ENCODE measurements at regions not wholly inside any gene's neighbourhood (a gene's known extent, or its start where the extent isn't known, plus 50 kb on each side); places are given as distances from the start of the nearest gene placed in this dataset.

- H3K4me3 ChIP-seq (ENCODE audit: low read depth in 2 of 2, low read length in 1 of 2) = no peak overlapping the region
- H3K79me2 ChIP-seq (ENCODE audit: insufficient read depth) = no peaks in the 10 kb centered on the region
- no peak for DNase-seq
- H3K4me1 ChIP-seq (ENCODE audit: control insufficient read depth in 1 of 2, insufficient read depth in 2 of 2, low read depth in 1 of 2, low read length in 1 of 2) = no peaks in the 10 kb centered on the region
- ChIA-PET CTCF (interaction anchor here (0.7 to 1.5 kb wide), 2 partner anchors 10 to 395 kb away, joined by 3 to 5 read pairs; no protein-coding TSS in a partner anchor), POLR2A (no interaction called here)
- 0 out of 2 replicates have a peak, but pooled peaks have one; percentile 14 for TF ChIP-seq FOSL2 (IDR thresholded peaks at IDR 0.05; ENCODE audit: borderline replicate concordance, low read depth)
- TF ChIP-seq RXRA (IDR thresholded peaks at IDR 0.05; ENCODE audit: borderline replicate concordance, low read depth) = no peak
- H3K9ac ChIP-seq = no peak overlapping the region
- no peak overlapping the region for H3K4me2 ChIP-seq
- H3F3A ChIP-seq (replicated peaks; ENCODE audit: insufficient read depth) = no peaks in the 10 kb centered on the region
- 6% methylated on average over 2 of the region's 2 CpGs for WGBS (ENCODE audit: low lambda C conversion rate)
- no peaks in the 10 kb centered on the region for H3K9me3 ChIP-seq
- H4K20me1 ChIP-seq (ENCODE audit: insufficient read depth) = no peaks in the 10 kb centered on the region
- H3K36me3 ChIP-seq (replicated peaks in 1 of 2; ENCODE audit: control insufficient read depth in 1 of 2, insufficient read depth in 2 of 2, low read length in 1 of 2) = no peaks in the 10 kb centered on the region
- H3K27ac ChIP-seq (ENCODE audit: low read depth in 2 of 2, low read length in 1 of 2) = no peak overlapping the region
- H2AFZ ChIP-seq (ENCODE audit: low read depth) = no peak overlapping the region
- H3K27me3 ChIP-seq (ENCODE audit: insufficient read depth) = peaks cover 7% of the 10 kb centered on the region; the same call in 1 of the 2 replicates
- H3K9me2 ChIP-seq = no peaks in the 10 kb centered on the region
Measured at GRCh38 chr13:97809576-97809975, 143.9 kb upstream of the IPO5 start.

- H3K4me1 ChIP-seq (ENCODE audit: control insufficient read depth in 1 of 2, insufficient read depth in 2 of 2, low read depth in 1 of 2, low read length in 1 of 2) = no peaks in the 10 kb centered on the region
- no peak overlapping the region for H3K4me3 ChIP-seq (ENCODE audit: low read depth in 2 of 2, low read length in 1 of 2)
- H3K36me3 ChIP-seq (replicated peaks in 1 of 2; ENCODE audit: control insufficient read depth in 1 of 2, insufficient read depth in 2 of 2, low read length in 1 of 2) = no peaks in the 10 kb centered on the region
- DNase-seq = peak; percentile 21
- CTCF ChIA-PET = interaction anchor here (1.5 kb wide), 1 partner anchor 10 kb away, joined by 5 read pairs; no protein-coding TSS in a partner anchor
- no peak overlapping the region for H2AFZ ChIP-seq (ENCODE audit: low read depth)
- no peaks in the 10 kb centered on the region for H3K9me2 ChIP-seq
- H3K9me3 ChIP-seq = no peaks in the 10 kb centered on the region
- WGBS (ENCODE audit: low lambda C conversion rate) = 3% methylated on average over 3 of the region's 3 CpGs
- H3K4me2 ChIP-seq = no peak overlapping the region
- TF ChIP-seq GATA2 (CRISPR knock-in tag; IDR thresholded peaks at IDR 0.05) (no peak), SMC3 (IDR thresholded peaks at IDR 0.05; ENCODE audit: low read depth, low read length) (0 out of 2 replicates have a peak, but pooled peaks have one; percentile 14), RAD21 (IDR thresholded peaks at IDR 0.05; ENCODE audit: low read length) (peak; percentile 60), CHD2 (IDR thresholded peaks at IDR 0.05; ENCODE audit: low read length, partially characterized antibody) (no peak), USF2 (IDR thresholded peaks at IDR 0.05; ENCODE audit: borderline replicate concordance, low read depth, low read length) (no peak), USF1 (IDR thresholded peaks at IDR 0.05; ENCODE audit: borderline replicate concordance, low read depth) (no peak), PBX3 (IDR thresholded peaks at IDR 0.05) (no peak), RXRA (IDR thresholded peaks at IDR 0.05; ENCODE audit: borderline replicate concordance, low read depth) (no peak), EZH2phosphoT487 (IDR thresholded peaks at IDR 0.05; ENCODE audit: borderline replicate concordance, low read depth) (no peak), NFIC (IDR thresholded peaks at IDR 0.05; ENCODE audit: borderline replicate concordance) (no peak), YY1 (IDR thresholded peaks at IDR 0.05; ENCODE audit: low read depth) (no peak), MXI1 (IDR thresholded peaks at IDR 0.05; ENCODE audit: low read depth, low read length) (no peak), GABPA (IDR thresholded peaks at IDR 0.05; ENCODE audit: low read depth) (no peak), CTCF (IDR thresholded peaks at IDR 0.05) (peak; percentile 63)
- no peak overlapping the region for H3K9ac ChIP-seq
- H3K79me2 ChIP-seq (ENCODE audit: insufficient read depth) = no peaks in the 10 kb centered on the region
- no peaks in the 10 kb centered on the region for H4K20me1 ChIP-seq (ENCODE audit: insufficient read depth)
- peaks cover 7% of the 10 kb centered on the region; the same call in 1 of the 2 replicates for H3K27me3 ChIP-seq (ENCODE audit: insufficient read depth)
- POLR2A ChIA-PET = no interaction called here
- H3F3A ChIP-seq (replicated peaks; ENCODE audit: insufficient read depth) = no peaks in the 10 kb centered on the region
- H3K27ac ChIP-seq (ENCODE audit: low read depth in 2 of 2, low read length in 1 of 2) = no peak overlapping the region
Measured at GRCh38 chr13:97810152-97810551, 143.3 kb upstream of the IPO5 start.
